Fibroblast of villous mesenchyme (primary cell): ENCODE measurements at regions not wholly inside any gene's neighbourhood (a gene's known extent, or its start where the extent isn't known, plus 50 kb on each side); places are given as distances from the start of the nearest gene placed in this dataset.
A peak's percentile ranks its signal among the peaks of the same experiment; 100 is the strongest.

Experiments
- DNase-seq: peaks from one replicate; pipeline ENCODE4 v3.0.0-alpha.2; 2010; ENCODE audit warnings: low read depth
- H3K4me3 ChIP-seq: 2 replicates; pipeline ENCODE4 v1.5.1; 2011; ENCODE audit warnings: low read depth, mild to moderate bottlenecking, low read length
- CTCF ChIP-seq: IDR thresholded peaks from 2 replicates; pipeline ENCODE4 v1.5.1; 2012; ENCODE audit warnings: low read depth, mild to moderate bottlenecking, low read length; ENCODE audit not compliant: insufficient read depth

GRCh38 chr15:62846131-62846804, 196.3 kb upstream of the TPM1 start:
- TF ChIP-seq CTCF: no peak
- no peak for DNase-seq
- H3K4me3 ChIP-seq: no peak overlapping the region

DNA sequence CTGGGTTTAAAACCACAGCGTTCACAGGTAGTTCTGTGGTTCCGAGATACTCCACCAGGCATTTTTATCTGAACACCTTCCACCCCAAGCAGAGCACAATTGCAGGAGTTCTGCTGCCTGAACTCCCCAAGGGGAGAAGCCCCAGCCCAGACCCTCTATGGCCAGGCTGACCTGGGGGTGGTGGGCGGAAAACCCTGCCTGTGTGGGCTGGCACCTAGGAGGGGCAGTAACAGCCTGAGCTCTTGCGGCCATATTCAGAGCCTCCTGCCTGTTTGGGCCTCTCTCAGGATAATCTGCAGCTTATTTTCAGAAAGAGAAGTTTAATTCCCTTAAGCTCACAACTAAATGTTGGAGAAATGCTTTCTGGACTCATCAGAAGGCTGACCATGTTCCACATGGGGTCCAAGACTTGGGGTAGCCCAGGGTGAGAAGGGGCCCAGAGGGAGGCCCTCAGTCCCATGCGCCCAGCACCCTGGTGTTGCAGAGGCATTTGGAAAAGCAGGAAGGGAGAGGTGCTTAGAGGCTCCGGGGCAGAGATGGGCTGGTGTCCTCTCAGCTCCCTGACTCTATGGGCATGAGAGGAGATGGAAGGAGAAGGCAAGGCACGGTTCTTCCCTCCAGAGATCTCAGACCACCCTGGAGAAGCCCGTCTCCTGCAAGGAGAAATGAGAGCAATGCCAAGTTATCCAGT, 195.6 kb upstream of the TPM1 start:
- no peak for TF ChIP-seq CTCF
- H3K4me3 ChIP-seq: no peak overlapping the region
- DNase-seq: no peak

- DNase-seq: peak; percentile 64
- no peak overlapping the region for H3K4me3 ChIP-seq
Measured at GRCh38 chr15:62847900-62848489, 194.6 kb upstream of the TPM1 start.

DNA sequence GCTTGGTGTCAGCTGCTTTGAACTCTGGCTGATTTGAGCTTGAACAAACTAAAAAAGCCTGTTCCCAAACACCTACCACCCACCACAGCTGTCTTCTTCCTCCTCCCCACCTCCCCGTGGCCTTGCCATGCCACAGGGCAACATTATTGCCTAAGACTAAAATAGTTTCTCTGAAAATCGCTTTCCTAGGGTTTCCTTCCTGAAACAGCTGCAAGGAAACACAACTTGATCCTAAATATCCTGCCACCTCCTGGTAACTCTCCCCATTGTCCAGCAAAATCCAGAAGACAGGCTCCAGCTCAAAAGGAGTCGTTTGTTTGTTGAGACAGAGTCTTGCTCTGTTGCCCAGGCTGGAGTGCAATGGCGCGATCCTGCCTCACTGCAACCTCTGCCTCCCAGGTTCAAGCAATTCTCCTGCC, 193.9 kb upstream of the TPM1 start:
- DNase-seq: peak; percentile 60
- no peak overlapping the region for H3K4me3 ChIP-seq
- TF ChIP-seq CTCF: peak; percentile 35

More at GRCh38 chr15:62847900-62848489, 194.6 kb upstream of the TPM1 start:
- TF ChIP-seq CTCF: peak; percentile 74

DNA sequence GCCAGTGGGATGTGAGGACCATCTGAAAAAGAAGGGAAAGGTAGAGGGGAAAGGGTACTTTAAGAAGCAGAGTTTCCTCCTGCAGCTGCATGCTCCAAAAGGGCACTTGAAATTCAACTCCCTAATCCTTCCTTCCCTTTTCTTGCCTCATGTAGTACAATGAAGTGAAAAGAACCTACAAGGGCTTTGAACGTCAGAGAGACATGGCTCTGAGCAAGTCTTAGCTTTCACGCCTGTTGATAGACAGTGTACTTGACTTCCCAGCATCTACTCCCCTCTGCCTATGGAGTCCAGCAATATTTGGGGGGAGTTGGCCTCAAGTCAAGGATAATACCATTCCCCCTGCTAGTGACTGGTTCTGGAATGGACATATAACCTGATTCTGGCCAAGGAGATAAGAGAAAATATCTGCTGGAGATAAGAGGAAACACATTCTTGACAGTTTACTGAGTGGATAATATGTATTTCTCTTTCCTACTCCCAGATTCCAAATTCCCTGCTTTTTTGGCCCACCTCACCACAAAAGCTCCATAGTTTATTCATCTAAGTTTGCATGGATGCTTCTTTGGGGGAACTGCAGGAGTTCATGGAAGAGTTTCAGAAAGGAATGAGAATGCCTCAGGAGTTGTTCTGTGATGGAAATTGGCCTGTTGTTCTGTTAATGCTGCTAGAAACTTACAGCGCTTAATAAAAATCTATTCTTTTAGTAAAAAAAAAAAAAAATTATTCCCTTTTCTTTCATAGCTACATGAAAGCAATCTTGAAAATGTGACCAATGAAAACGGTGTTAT, 193.0 kb upstream of the TPM1 start:
- TF ChIP-seq CTCF: no peak
- DNase-seq: no peak
- no peak overlapping the region for H3K4me3 ChIP-seq

DNA sequence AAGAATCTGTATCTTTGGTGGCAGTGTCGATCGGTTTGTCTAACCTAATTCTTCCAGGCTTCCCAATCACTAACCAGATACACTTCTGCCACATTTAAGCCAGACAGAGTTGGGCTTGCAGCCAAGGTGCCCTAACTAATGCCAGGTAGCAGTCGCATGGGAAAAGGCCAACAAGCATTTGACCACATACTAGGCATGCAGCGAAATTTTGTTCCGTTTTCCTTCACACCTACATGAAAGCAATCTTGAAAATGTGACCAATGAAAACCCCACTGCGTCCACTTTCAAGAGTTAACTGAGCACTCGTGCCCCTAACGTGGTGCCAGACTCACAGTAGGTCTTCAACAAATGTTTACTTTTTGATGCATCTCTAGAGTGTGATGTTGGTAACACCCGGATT, 192.2 kb upstream of the TPM1 start:
- DNase-seq: no peak
- no peak overlapping the region for H3K4me3 ChIP-seq
- TF ChIP-seq CTCF: no peak
